Sigmoid colon (tissue), 6 donors: ENCODE measurements at regions not wholly inside any gene's neighbourhood (a gene's known extent, or its start where the extent isn't known, plus 50 kb on each side); places are given as distances from the start of the nearest gene placed in this dataset.

Experiments used
- DNase-seq: peaks from one replicate; pipeline ENCODE4 v3.0.0-alpha.2; 2019
- H3K27ac ChIP-seq, 4 donors: fragments of 200-600 bp; sonication (generic); one replicate each; pipeline ENCODE4 v1.5.1; 2016 to 2019; ENCODE audit warnings: mild to moderate bottlenecking in 1 of 4
- H3K27me3 ChIP-seq, 3 donors: fragments of 200-600 bp; sonication (generic); one replicate each; pipeline ENCODE4 v1.5.1; 2019; ENCODE audit warnings: mild to moderate bottlenecking in 1 of 3
- H3K36me3 ChIP-seq, 4 donors: fragments of 200-600 bp; sonication (generic); one replicate each; pipeline ENCODE4 v1.5.1; 2016 to 2019
- H3K4me1 ChIP-seq, 4 donors: fragments of 200-600 bp; sonication (generic); one replicate each; pipeline ENCODE4 v1.5.1; 2017 to 2019
- H3K4me3 ChIP-seq, 4 donors: fragments of 200-600 bp; sonication (generic); one replicate each; pipeline ENCODE4 v1.5.1; 2017 to 2019; ENCODE audit warnings: mild to moderate bottlenecking in 2 of 4, moderate library complexity in 1 of 4
- H3K9me3 ChIP-seq, 4 donors: fragments of 200-600 bp in 3 of 4; sonication (generic) in 3 of 4; one replicate each; pipeline versions ENCODE4 v1.5.1 to v1.6.1; 2013 to 2019
- CTCF ChIP-seq, 4 experiments: fragments of 450-650 bp in 3 of 4; fragments of 200-600 bp in 1 of 4; IDR thresholded peaks; one replicate each; pipeline ENCODE4 v1.5.1; 2016 to 2019; ENCODE audit warnings: antibody characterized with exemption in 4 of 4, mild to moderate bottlenecking in 3 of 4, moderate library complexity in 2 of 4
- EP300 ChIP-seq, 4 donors: sonication (generic); formaldehyde crosslinking; IDR thresholded peaks; one replicate each; pipeline ENCODE4 v1.6.1; 2017; ENCODE audit warnings: antibody characterized with exemption in 4 of 4
- POLR2A ChIP-seq, 2 donors: fragments of 450-650 bp; IDR thresholded peaks; one replicate each; pipeline ENCODE4 v1.6.1; 2016; ENCODE audit warnings: antibody characterized with exemption in 2 of 2, mild to moderate bottlenecking in 2 of 2, moderate library complexity in 2 of 2
- POLR2AphosphoS5 ChIP-seq, 4 donors: sonication (generic); formaldehyde crosslinking; IDR thresholded peaks; one replicate each; pipeline ENCODE4 v1.6.1; 2017; ENCODE audit warnings: antibody characterized with exemption in 4 of 4
- WGBS, 2 donors: extraction: QIAGEN DNeasy Blood & Tissue Kit; methylation state at CpG; one replicate each; pipeline ENCODE4 v1.1.7; 2013; 5-methylcytosine and 5-hydroxymethylcytosine counted together
- intact Hi-C: fragments of 100-400 bp; cut with DNase I; formaldehyde crosslinking; loops from one replicate; pipeline ENCODE4 v1.15.1; 2023
- donor health status: healthy with polysubstance abuse.
- donor health status: healthy.

GRCh38 chr2:122532072-122532344, 776.6 kb downstream of the TSN start:
- H3K4me3 ChIP-seq = no peak overlapping the region
- TF ChIP-seq POLR2AphosphoS5 (IDR thresholded peaks at IDR 0.05) (no peak), CTCF (IDR thresholded peaks at IDR 0.05) (no peak), POLR2A (IDR thresholded peaks at IDR 0.05) (no peak), EP300 (IDR thresholded peaks at IDR 0.05) (no peak)
- H3K27me3 ChIP-seq = no peaks in the 10 kb centered on the region
- no peak overlapping the region for H3K27ac ChIP-seq
- no peaks in the 10 kb centered on the region for H3K9me3 ChIP-seq
- peaks cover 0 to 14% (median 6%) of the 10 kb centered on the region in 4 donors for H3K4me1 ChIP-seq
- H3K36me3 ChIP-seq = no peaks in the 10 kb centered on the region
- no peak for DNase-seq
- intact Hi-C loops = no loop called here

GRCh38 chr2:122532481-122532880, 777.0 kb downstream of the TSN start:
- no peak for TF ChIP-seq POLR2A (IDR thresholded peaks at IDR 0.05)
- no peak for TF ChIP-seq CTCF (IDR thresholded peaks at IDR 0.05)
- no peak for TF ChIP-seq EP300 (IDR thresholded peaks at IDR 0.05)
- TF ChIP-seq POLR2AphosphoS5 (IDR thresholded peaks at IDR 0.05) = no peak
- no peaks in the 10 kb centered on the region for H3K9me3 ChIP-seq
- no peaks in the 10 kb centered on the region for H3K27me3 ChIP-seq
- H3K4me1 ChIP-seq = peaks cover 0 to 14% (median 6%) of the 10 kb centered on the region in 4 donors
- H3K27ac ChIP-seq = no peak overlapping the region
- whole genome bisulfite sequencing, 2 donors = 77 to 81% methylated on average over 5 of the region's 5 CpGs
- DNase-seq = no peak
- H3K4me3 ChIP-seq = no peak overlapping the region
- H3K36me3 ChIP-seq = no peaks in the 10 kb centered on the region
- intact Hi-C loops = no loop called here

- no peak for TF ChIP-seq EP300 (IDR thresholded peaks at IDR 0.05)
- no peak for TF ChIP-seq CTCF (IDR thresholded peaks at IDR 0.05)
- no peak for TF ChIP-seq POLR2A (IDR thresholded peaks at IDR 0.05)
- TF ChIP-seq POLR2AphosphoS5 (IDR thresholded peaks at IDR 0.05) = no peak
Observed at GRCh38 chr2:122535960-122536505, 780.6 kb downstream of the TSN start.

GRCh38 chr2:122539311-122539710, 783.9 kb downstream of the TSN start:
- no peak for DNase-seq
- WGBS, 2 donors = 78 to 84% methylated on average over 3 of the region's 3 CpGs
- TF ChIP-seq CTCF (IDR thresholded peaks at IDR 0.05) (no peak), EP300 (IDR thresholded peaks at IDR 0.05) (no peak), POLR2A (IDR thresholded peaks at IDR 0.05) (no peak), POLR2AphosphoS5 (IDR thresholded peaks at IDR 0.05) (no peak)
- H3K36me3 ChIP-seq = no peaks in the 10 kb centered on the region
- H3K27ac ChIP-seq = no peak overlapping the region
- H3K9me3 ChIP-seq = no peaks in the 10 kb centered on the region
- H3K4me1 ChIP-seq = no peaks in the 10 kb centered on the region
- H3K27me3 ChIP-seq = no peaks in the 10 kb centered on the region
- H3K4me3 ChIP-seq = no peak overlapping the region
- intact Hi-C loops = no loop called here

More at GRCh38 chr2:122535960-122536505, 780.6 kb downstream of the TSN start:
- Histone ChIP-seq H3K4me1 (peaks cover 0 to 9% (median 6%) of the 10 kb centered on the region in 4 donors), H3K27ac (no peak overlapping the region), H3K36me3 (no peaks in the 10 kb centered on the region), H3K9me3 (no peaks in the 10 kb centered on the region), H3K4me3 (no peak overlapping the region), H3K27me3 (no peaks in the 10 kb centered on the region)
- intact Hi-C loops = no loop called here
- no peak for DNase-seq
- WGBS, 2 donors = 87 to 89% methylated on average over 5 of the region's 5 CpGs

- intact Hi-C loops = no loop called here
- TF ChIP-seq POLR2A (IDR thresholded peaks at IDR 0.05) (no peak), POLR2AphosphoS5 (IDR thresholded peaks at IDR 0.05) (no peak), EP300 (IDR thresholded peaks at IDR 0.05) (no peak), CTCF (IDR thresholded peaks at IDR 0.05) (no peak)
- no peak for DNase-seq
- no peaks in the 10 kb centered on the region for H3K4me1 ChIP-seq
- WGBS, 2 donors = 56 to 82% methylated on average over 3 of the region's 3 CpGs
- H3K9me3 ChIP-seq = no peaks in the 10 kb centered on the region
- no peak overlapping the region for H3K4me3 ChIP-seq
- H3K27ac ChIP-seq = no peak overlapping the region
- no peaks in the 10 kb centered on the region for H3K36me3 ChIP-seq
- no peaks in the 10 kb centered on the region for H3K27me3 ChIP-seq
Observed at GRCh38 chr2:122539920-122540319, 784.5 kb downstream of the TSN start.
